GM21786 (cell line): ENCODE measurements at regions not wholly inside any gene's neighbourhood (a gene's known extent, or its start where the extent isn't known, plus 50 kb on each side); places are given as distances from the start of the nearest gene placed in this dataset.
"Not testable (repeated sequence)": the region's sequence is repeated elsewhere in the genome, so short reads cannot be mapped to it uniquely, and the experiment has no call there.

Source experiments
- ATAC-seq: cut with Tn5 transposase; IDR thresholded peaks from one replicate; pipeline ENCODE4 v1.9.1; 2021; ENCODE audit not compliant: unreplicated experiment

GRCh38 chr2:8142461-8142860 lies 539.4 kb upstream of the ID2 start:
- ATAC-seq: no peak

DNA sequence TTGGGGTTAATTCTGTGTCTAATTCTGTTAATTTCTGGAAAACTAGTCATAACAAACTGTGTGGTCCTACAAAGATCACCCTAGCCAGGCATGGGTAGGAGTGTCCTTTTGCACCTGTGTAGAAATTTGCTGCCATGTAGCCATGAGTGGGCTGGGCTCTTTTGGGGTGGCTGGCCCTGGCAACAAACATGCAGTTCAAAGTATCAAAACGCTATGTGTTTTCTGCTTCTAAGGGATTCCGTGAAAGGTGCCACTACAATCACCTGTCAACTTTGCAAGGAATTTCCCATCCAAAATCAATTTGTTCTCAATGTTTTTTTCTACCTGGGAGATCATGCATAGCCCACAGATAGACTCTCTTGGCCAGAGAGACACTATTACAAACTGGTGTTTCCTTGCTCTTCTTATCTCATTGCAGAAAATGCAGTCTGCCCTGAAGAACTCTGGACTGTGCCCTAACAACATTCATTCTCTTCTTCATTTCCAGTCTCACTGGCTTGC lies 537.7 kb upstream of the ID2 start:
- no peak for ATAC-seq

GRCh38 chr2:8144785-8145184 lies 537.1 kb upstream of the ID2 start:
- ATAC-seq: no peak

GRCh38 chr2:8145375-8145774 lies 536.5 kb upstream of the ID2 start:
- ATAC-seq: not testable (repeated sequence)

- no peak for ATAC-seq
These were observed 535.5 kb upstream of the ID2 start for GRCh38 chr2:8146132-8147005.

GRCh38 chr2:8148260-8149006 lies 533.4 kb upstream of the ID2 start:
- no peak for ATAC-seq

DNA sequence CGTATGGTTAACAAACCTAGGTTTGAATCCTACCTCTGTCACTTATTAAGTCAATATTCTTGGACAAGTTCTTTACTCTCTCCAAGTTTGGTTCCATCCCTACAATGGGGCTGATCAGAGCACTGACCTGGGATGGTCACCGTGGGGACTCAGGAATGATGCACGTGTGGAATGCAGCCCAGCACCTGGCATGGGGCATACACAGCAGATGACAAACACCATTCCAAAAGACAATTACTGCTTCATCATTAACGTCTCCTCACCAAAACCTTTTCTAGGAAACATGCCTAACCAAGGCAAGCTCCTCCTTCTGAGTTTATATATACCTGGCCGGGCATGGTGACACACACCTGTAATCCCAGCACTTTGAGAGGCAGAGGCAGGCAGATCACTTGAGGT lies 532.9 kb upstream of the ID2 start:
- no peak for ATAC-seq

GRCh38 chr2:8149985-8150539 lies 531.8 kb upstream of the ID2 start:
- ATAC-seq: no peak

DNA sequence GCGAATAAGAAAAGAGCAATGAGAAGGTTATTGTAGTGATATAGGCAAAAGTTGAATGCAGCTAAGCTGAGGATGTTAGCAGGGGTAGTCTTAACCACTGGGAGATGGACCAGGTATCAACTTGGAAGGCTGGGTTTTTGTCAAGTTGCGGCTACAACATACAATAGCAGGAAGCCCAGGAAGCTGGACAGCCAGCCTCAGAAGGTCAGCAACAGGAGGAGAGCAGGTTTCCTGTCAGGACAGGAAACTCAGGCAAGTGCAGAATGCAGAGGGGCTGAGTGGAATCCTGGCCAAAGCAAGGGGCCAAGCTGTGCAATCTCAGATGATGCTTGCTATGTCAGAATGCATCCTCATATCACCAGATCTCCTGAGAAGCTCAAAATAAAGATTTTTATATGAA lies 530.0 kb upstream of the ID2 start:
- no peak for ATAC-seq

- ATAC-seq: peak; percentile 100
These were observed 529.2 kb upstream of the ID2 start for GRCh38 chr2:8152392-8153257.

- no peak for ATAC-seq
These were observed 528.6 kb upstream of the ID2 start for GRCh38 chr2:8153258-8153718.

GRCh38 chr2:8154270-8154669 lies 527.6 kb upstream of the ID2 start:
- ATAC-seq: no peak

GRCh38 chr2:8154936-8155335 lies 526.9 kb upstream of the ID2 start:
- ATAC-seq: no peak

GRCh38 chr2:8157621-8158430 lies 524.0 kb upstream of the ID2 start:
- ATAC-seq: no peak

GRCh38 chr2:8158711-8159110 lies 523.1 kb upstream of the ID2 start:
- ATAC-seq: no peak

GRCh38 chr2:8159211-8159965 lies 522.5 kb upstream of the ID2 start:
- ATAC-seq: no peak

DNA sequence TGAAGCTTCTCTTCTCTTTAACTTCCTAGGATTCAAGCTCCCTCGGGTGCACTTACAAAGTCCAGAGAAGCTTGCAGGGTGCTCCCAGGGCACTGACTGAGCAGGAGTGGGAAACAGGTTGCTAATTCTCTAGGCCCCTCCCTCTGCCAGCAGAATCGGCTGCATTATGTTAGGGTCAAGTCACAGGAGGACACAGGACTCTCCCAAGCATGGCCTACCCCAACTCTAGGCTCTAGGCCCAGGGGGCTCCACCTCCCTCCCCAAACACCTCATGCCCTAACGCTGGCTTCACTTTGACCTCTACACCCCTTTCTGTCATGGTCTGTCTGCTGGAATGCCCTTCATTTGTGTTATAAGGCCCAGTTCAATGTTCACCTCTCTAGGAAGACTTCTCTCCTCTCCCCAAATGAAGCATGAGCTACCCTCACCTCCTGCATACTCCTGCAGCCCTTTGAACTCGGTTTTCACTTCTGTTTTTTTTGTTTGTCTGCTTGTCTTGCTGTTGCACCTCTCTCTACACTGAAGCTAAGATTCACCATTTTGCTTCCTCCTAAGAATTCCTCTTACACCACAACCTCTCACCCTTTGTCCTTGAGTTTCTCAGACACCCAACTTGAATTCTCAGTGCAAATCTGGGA lies 521.8 kb upstream of the ID2 start:
- no peak for ATAC-seq

DNA sequence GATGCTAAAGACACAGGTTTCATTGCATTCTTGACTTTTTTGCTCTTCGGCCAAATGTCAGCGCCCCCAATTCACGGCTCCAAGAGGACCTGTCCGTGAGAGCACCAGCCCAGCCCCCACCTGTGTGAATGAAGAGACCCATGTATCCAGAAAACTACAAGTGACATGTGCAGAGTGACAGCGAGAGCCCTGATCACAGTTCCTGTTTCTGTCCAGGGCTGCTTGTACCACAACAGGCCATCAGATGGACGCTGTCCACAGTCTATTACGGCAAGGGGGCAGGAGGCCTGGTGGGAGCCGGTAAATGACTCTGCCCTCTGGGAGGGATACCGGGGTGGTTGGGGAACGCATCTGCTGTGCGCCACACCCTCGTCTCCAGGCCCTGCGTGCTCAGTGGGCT lies 520.9 kb upstream of the ID2 start:
- ATAC-seq: no peak

GRCh38 chr2:8162552-8162951 lies 519.3 kb upstream of the ID2 start:
- ATAC-seq: no peak
